ENCODE measurements at regions not wholly inside any gene's neighbourhood (a gene's known extent, or its start where the extent isn't known, plus 50 kb on each side); places are given as distances from the start of the nearest gene placed in this dataset.

DNA sequence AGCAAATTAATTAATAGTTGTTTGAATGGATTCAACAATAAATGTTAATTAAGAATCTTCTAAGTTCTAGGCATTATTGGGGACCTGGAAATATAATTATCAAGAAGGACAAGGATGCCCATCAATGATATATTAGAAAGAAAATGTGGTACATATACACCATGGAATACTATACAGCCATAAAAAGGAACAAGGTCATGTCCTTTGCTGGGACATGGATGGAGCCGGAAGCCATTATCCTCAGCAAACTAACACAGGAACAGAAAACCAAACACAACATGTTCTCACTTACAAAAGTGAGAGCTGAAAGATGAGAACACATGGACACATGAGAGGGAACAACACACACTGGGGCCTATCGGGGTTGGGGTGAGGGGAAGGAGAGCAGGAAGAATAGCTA is 141.4 kb upstream of the JUN start:
- TF ChIP-seq, protein P1, sequence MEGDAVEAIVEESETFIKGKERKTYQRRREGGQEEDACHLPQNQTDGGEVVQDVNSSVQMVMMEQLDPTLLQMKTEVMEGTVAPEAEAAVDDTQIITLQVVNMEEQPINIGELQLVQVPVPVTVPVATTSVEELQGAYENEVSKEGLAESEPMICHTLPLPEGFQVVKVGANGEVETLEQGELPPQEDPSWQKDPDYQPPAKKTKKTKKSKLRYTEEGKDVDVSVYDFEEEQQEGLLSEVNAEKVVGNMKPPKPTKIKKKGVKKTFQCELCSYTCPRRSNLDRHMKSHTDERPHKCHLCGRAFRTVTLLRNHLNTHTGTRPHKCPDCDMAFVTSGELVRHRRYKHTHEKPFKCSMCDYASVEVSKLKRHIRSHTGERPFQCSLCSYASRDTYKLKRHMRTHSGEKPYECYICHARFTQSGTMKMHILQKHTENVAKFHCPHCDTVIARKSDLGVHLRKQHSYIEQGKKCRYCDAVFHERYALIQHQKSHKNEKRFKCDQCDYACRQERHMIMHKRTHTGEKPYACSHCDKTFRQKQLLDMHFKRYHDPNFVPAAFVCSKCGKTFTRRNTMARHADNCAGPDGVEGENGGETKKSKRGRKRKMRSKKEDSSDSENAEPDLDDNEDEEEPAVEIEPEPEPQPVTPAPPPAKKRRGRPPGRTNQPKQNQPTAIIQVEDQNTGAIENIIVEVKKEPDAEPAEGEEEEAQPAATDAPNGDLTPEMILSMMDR (conservative IDR thresholded peaks at IDR 0.05; ENCODE audit: low read length): no peak
- TF ChIP-seq EZH2phosphoT487 (IDR thresholded peaks at IDR 0.05; ENCODE audit: borderline replicate concordance): no peak

Data from Loucy (cell line).